SK-N-MC (cell line): ENCODE measurements at regions not wholly inside any gene's neighbourhood (a gene's known extent, or its start where the extent isn't known, plus 50 kb on each side); places are given as distances from the start of the nearest gene placed in this dataset.

Experiments used
- EZH2 ChIP-seq: fragments of 200-600 bp; sonication (generic); IDR thresholded peaks from one replicate; pipeline ENCODE4 v1.6.1; 2017; ENCODE audit warnings: antibody characterized with exemption
- POLR2AphosphoS5 ChIP-seq: IDR thresholded peaks from 2 replicates; pipeline ENCODE4 v1.6.1; 2012; ENCODE audit warnings: mild to moderate bottlenecking, low read depth, low read length, borderline replicate concordance

- TF ChIP-seq POLR2AphosphoS5 (no peak), EZH2 (no peak)
These were observed 1094.6 kb upstream of the CDH2 start for GRCh38 chr18:29271501-29271900.
